NCI-H2196 treated with DMSO at 0.1 percent for 48 hours (cell line): ENCODE measurements at regions not wholly inside any gene's neighbourhood (a gene's known extent, or its start where the extent isn't known, plus 50 kb on each side); places are given as distances from the start of the nearest gene placed in this dataset.
"Not testable (repeated sequence)": the region's sequence is repeated elsewhere in the genome, so short reads cannot be mapped to it uniquely, and the experiment has no call there.

Source experiments
- DNase-seq: peaks from one replicate; lab custom pipeline; 2025; ENCODE audit not compliant: unreplicated experiment; lab: John Stamatoyannopoulos, UW

- DNase-seq: no peak
These were observed 86.4 kb upstream of the KIF5B start for GRCh38 chr10:32142646-32143045.

- DNase-seq: peak; percentile 5
These were observed 85.0 kb upstream of the KIF5B start for GRCh38 chr10:32141018-32141807.

GRCh38 chr10:32140403-32140802 is 84.2 kb upstream of the KIF5B start:
- DNase-seq: no peak

DNA sequence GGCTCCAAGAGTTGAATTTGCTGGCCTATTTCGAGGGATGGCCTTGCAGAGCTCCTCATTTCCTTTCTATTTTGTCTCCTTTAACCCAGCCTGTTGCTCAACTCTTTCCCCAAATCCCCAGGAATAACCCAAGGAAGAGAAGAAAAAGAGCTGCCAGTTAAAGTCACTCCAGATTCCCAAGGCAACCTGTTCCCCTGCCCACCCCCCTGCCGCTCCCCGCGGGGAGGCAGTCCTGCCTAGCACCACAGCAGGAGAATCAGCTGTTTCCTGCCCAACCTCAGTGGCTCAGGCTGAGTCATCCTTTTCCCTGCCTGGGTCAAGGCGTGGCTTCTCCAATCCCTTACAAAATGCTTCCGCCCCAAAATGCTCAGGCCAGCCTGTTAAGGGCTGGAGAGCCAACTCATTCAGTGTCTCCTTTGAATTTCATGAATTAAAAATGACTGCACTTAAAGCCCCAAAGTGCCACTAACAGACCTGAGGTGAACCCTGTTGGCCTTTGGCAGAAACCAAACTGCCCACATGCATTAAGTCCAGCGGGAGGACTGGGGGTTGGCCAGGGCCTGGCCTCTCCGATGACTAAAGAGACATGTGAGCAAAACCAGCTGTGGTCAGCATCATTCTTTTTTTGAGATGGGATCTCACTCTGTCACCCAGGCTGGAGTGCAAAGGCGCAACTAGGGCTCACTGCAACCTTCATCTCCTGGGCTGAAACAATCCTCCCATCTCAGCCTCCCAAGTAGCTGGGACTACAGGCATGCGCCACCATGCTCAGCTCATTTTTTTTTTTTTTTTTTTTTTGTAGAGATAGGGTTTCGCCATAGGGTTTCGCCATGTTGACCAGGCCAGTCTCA is 83.2 kb upstream of the KIF5B start:
- no peak for DNase-seq

DNA sequence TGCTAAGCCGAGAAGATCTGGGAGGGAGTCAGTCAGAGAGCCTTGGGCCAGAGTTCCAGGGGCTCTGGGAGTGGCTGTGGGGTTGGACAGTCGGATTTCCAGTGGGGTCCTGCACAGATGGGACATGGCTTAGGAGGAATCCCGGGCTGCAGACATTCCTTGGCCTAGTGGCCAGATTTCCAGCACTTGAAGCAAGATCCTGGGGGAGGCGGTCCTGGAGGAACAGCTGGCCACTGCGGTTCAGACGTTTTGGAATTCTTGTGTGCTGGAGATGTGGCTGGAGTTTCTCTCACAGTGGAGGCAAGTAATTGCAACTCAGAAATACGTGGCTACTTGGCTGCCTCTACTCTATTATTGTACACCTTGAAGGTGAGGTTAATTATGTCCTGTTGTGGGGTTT is 80.7 kb upstream of the KIF5B start:
- not testable (repeated sequence) for DNase-seq

GRCh38 chr10:32135796-32136195 is 79.6 kb upstream of the KIF5B start:
- DNase-seq: not testable (repeated sequence)

DNA sequence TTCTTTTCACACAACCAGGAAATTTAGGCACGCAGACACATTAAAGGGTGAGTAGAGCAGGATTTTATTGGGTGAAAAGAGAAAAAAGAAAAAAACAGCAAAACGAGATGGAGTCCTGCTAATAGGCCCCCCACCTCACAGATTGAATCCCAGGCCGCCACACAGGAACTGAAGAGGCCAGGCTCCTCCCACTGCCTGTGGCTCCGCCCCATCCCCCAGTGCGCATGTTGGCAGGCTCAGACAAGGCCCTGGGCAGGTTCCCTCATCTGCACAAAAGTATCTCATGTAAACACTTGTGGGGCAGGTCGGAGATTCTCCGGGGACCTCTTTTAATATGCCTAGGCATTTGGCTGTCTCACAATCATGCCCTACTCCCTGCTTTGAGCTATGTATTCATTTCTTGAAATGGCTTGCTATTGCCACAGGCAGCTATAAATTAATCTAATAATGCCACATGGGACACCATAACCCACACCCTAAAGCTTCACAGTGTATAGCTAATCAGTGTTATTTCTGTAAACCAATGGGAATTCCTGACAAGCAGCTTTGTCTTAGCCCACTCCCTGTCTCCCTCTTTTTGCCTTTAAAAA is 76.2 kb upstream of the KIF5B start:
- no peak for DNase-seq

DNA sequence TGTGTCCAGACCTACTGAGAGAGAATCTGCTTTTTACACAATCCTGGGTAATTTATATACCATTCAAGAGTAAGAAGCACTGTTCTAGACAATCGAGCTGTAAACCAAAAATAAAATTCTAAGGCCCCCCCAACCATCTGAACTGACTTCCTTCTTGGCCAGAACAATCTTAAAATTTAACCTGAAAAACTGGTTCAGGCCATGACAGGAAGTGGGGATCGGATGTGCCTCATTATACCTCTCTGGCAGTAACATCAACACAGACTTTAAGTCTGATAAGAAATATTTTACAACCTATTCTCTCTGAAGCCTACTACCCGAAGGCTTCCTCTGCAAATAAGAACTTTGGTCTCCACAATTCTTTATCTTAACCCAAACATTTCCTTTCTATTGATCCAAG is 75.2 kb upstream of the KIF5B start:
- no peak for DNase-seq

GRCh38 chr10:32130788-32131187 is 74.6 kb upstream of the KIF5B start:
- DNase-seq: no peak

GRCh38 chr10:32125023-32125422 is 68.8 kb upstream of the KIF5B start:
- DNase-seq: no peak

GRCh38 chr10:32123021-32123420 is 66.8 kb upstream of the KIF5B start:
- no peak for DNase-seq

- DNase-seq: no peak
These were observed 65.4 kb upstream of the KIF5B start for GRCh38 chr10:32121648-32122047.

- no peak for DNase-seq
These were observed 63.9 kb upstream of the KIF5B start for GRCh38 chr10:32120147-32120546.

DNA sequence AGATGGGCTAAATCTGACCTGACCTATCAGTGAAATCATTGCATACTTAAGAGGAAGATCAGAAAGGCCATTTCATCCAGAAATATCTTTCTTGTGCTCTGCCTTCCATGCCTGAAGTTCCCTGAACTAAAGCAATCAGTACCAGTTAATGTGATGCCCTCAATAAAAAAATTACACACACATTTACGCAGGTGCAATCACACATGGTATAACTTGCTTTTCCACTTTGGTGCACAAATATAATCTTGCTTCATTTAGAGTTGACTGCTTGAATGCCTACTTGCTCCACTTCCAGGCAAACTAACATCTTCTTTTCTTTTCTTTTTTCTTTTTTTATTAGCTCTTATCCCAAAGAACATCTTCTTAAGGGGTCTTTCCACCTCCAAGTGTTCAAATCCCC is 58.3 kb upstream of the KIF5B start:
- DNase-seq: no peak

- DNase-seq: no peak
These were observed 55.8 kb upstream of the KIF5B start for GRCh38 chr10:32112055-32112454.

GRCh38 chr10:32111585-32111984 is 55.4 kb upstream of the KIF5B start:
- DNase-seq: no peak

- DNase-seq: no peak
These were observed 54.6 kb upstream of the KIF5B start for GRCh38 chr10:32110790-32111189.

DNA sequence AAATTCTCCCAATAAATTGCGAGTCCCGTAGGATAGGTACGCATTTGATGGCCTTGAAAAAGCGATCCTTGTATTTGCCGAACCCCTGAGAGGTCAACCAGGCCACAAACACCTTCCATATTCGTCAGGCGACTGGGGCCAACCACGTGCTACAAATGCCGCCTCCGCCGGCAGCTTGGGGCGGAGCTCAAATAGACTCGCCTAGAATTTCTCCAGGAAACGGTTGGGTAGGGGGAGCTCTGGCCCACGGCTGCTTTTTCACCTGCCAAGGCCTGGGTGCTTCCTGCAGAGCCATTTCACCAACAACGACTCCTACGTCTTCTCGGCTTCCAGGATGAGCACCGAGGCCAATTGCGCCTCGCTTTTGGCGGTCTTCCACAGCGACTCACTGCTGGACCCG is 53.4 kb upstream of the KIF5B start:
- no peak for DNase-seq
